Fibroblast of lung (primary cell): ENCODE measurements at regions not wholly inside any gene's neighbourhood (a gene's known extent, or its start where the extent isn't known, plus 50 kb on each side); places are given as distances from the start of the nearest gene placed in this dataset.
A peak's percentile ranks its signal among the peaks of the same experiment; 100 is the strongest.

ENCODE experiments used
- DNase-seq, 2 donors: peaks; one replicate each; pipeline versions ENCODE4 v3.0.0 to v3.0.0-alpha.2; 2010; ENCODE audit warnings: low read depth in 2 of 2
- H2AFZ ChIP-seq: 2 replicates; pipeline ENCODE4 v1.5.1; 2012; ENCODE audit warnings: low read length, control low read depth, inconsistent platforms
- H3K27ac ChIP-seq: 2 replicates; pipeline ENCODE4 v1.5.1; 2011; ENCODE audit warnings: low read length, control low read depth; ENCODE audit not compliant: insufficient read depth
- H3K27me3 ChIP-seq: 2 replicates; pipeline ENCODE4 v1.5.1; 2011; ENCODE audit warnings: mild to moderate bottlenecking, low read length; ENCODE audit not compliant: control insufficient read depth, insufficient read depth
- H3K36me3 ChIP-seq: 2 replicates; pipeline ENCODE4 v1.5.1; 2011; ENCODE audit warnings: low read length; ENCODE audit not compliant: control insufficient read depth, insufficient read depth
- H3K4me1 ChIP-seq: 2 replicates; pipeline ENCODE4 v1.5.1; 2011; ENCODE audit warnings: low read length; ENCODE audit not compliant: control insufficient read depth, insufficient read depth; ENCODE audit errors: extremely low read depth
- H3K4me2 ChIP-seq: 2 replicates; pipeline ENCODE4 v1.5.1; 2011; ENCODE audit warnings: low read length, control low read depth; ENCODE audit not compliant: insufficient read depth; ENCODE audit errors: extremely low read depth
- H3K4me3 ChIP-seq, 4 experiments: fragments of 200-600 bp in 1 of 4; sonication (generic) in 1 of 4; replicated peaks in 1 of 4; 2 replicates each; pipeline ENCODE4 v1.5.1; 2011 to 2016; ENCODE audit warnings: low read length in 4 of 4, low read depth in 3 of 4, mild to moderate bottlenecking in 3 of 4, control low read depth in 2 of 4, inconsistent platforms in 1 of 4, mixed read lengths in 1 of 4; ENCODE audit not compliant: insufficient read depth in 1 of 4; ENCODE audit errors: control extremely low read depth in 1 of 4
- H3K79me2 ChIP-seq: 2 replicates; pipeline ENCODE4 v1.5.1; 2012; ENCODE audit warnings: mild to moderate bottlenecking, low read length, inconsistent platforms; ENCODE audit not compliant: control insufficient read depth, insufficient read depth
- H3K9ac ChIP-seq: 2 replicates; pipeline ENCODE4 v1.5.1; 2011; ENCODE audit warnings: mild to moderate bottlenecking, low read length, control low read depth; ENCODE audit not compliant: insufficient read depth
- H3K9me3 ChIP-seq: 2 replicates; pipeline ENCODE4 v1.5.1; 2012; ENCODE audit warnings: low read depth, low read length; ENCODE audit not compliant: control insufficient read depth, insufficient read depth
- H4K20me1 ChIP-seq: 2 replicates; pipeline ENCODE4 v1.5.1; 2011; ENCODE audit warnings: low read length; ENCODE audit not compliant: control insufficient read depth, insufficient read depth; ENCODE audit errors: extremely low read depth
- EZH2 ChIP-seq: IDR thresholded peaks from 2 replicates; pipeline ENCODE4 v1.5.1; 2012; ENCODE audit warnings: low read length, control low read depth, mild to moderate bottlenecking; ENCODE audit errors: missing control alignments
- TF ChIP-seq, protein P1 (sequence below), 2 donors: IDR thresholded peaks in 1 of 2; conservative IDR thresholded peaks in 1 of 2; 1 replicate in 1 of 2; 2 replicates in 1 of 2; pipeline ENCODE4 v1.5.1; 2011 to 2012; ENCODE audit warnings: low read length in 2 of 2, control low read depth in 1 of 2, inconsistent platforms in 1 of 2, low read depth in 1 of 2, mild to moderate bottlenecking in 1 of 2

GRCh38 chr20:16942051-16942450 is 193.9 kb downstream of the OTOR start:
- TF ChIP-seq, protein P1, sequence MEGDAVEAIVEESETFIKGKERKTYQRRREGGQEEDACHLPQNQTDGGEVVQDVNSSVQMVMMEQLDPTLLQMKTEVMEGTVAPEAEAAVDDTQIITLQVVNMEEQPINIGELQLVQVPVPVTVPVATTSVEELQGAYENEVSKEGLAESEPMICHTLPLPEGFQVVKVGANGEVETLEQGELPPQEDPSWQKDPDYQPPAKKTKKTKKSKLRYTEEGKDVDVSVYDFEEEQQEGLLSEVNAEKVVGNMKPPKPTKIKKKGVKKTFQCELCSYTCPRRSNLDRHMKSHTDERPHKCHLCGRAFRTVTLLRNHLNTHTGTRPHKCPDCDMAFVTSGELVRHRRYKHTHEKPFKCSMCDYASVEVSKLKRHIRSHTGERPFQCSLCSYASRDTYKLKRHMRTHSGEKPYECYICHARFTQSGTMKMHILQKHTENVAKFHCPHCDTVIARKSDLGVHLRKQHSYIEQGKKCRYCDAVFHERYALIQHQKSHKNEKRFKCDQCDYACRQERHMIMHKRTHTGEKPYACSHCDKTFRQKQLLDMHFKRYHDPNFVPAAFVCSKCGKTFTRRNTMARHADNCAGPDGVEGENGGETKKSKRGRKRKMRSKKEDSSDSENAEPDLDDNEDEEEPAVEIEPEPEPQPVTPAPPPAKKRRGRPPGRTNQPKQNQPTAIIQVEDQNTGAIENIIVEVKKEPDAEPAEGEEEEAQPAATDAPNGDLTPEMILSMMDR (conservative IDR thresholded peaks at IDR 0.05 in 1 of 2, IDR thresholded peaks at IDR 0.05 in 1 of 2; ENCODE audit: low read depth in 1 of 2, low read length in 2 of 2): no peak
- TF ChIP-seq EZH2: no peak
- no peak overlapping the region for H3K27ac ChIP-seq
- H3K4me1 ChIP-seq: no peaks in the 10 kb centered on the region
- H3K4me3 ChIP-seq: no peak overlapping the region
- H3K27me3 ChIP-seq: no peaks in the 10 kb centered on the region
- H3K4me2 ChIP-seq: no peak overlapping the region
- no peaks in the 10 kb centered on the region for H3K9me3 ChIP-seq
- H3K9ac ChIP-seq: no peak overlapping the region
- H4K20me1 ChIP-seq: no peaks in the 10 kb centered on the region
- no peaks in the 10 kb centered on the region for H3K79me2 ChIP-seq
- H2AFZ ChIP-seq: no peak overlapping the region
- H3K36me3 ChIP-seq: no peaks in the 10 kb centered on the region
- no peak for DNase-seq

DNA sequence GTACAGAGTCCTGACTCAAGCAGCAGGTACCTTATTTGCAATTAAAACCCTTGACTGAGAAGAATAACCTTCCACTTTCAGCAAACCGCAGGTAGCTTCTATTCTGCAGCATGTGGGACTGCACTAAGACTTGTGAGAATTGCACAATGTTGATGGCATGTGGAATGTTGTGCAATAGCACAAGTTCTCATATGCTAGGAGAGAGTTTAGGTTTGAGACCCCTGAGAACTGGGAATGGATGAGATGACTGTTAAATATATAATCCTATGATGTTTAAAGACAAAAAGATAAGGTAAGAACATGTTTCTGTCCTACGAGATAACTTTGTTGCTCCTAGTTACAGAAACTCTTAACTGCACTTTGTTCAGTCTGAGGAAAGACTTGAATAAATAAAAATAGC is 194.6 kb downstream of the OTOR start:
- Histone ChIP-seq H3K9ac (no peak overlapping the region), H4K20me1 (no peaks in the 10 kb centered on the region), H3K4me1 (no peaks in the 10 kb centered on the region), H3K36me3 (no peaks in the 10 kb centered on the region), H2AFZ (no peak overlapping the region), H3K27me3 (no peaks in the 10 kb centered on the region), H3K9me3 (no peaks in the 10 kb centered on the region), H3K4me2 (no peak overlapping the region), H3K4me3 (no peak overlapping the region), H3K79me2 (no peaks in the 10 kb centered on the region), H3K27ac (no peak overlapping the region)
- DNase-seq: peak; percentile 5 to 66
- TF ChIP-seq, protein P1 (conservative IDR thresholded peaks at IDR 0.05 in 1 of 2, IDR thresholded peaks at IDR 0.05 in 1 of 2; ENCODE audit: low read depth in 1 of 2, low read length in 2 of 2): no peak

DNA sequence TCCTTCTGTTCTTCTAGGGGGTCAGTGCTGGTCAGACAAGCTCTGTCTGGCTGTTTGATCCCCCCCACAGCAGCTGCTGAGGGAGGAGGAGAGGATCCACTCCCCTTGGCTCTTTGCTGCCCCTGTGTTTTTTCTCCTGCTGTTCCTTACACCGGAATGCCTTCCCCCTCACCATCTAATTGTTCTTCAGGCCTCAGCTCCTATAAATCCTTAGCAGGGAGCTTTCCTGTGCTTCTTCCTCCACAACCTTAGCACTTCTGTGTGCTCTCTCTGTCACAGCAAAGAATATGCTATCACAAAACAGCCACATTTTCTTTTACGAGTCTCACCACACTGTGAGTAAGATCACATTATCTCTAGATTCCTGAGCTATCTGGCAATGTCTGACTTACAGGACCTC is 196.6 kb downstream of the OTOR start:
- H3K27me3 ChIP-seq: no peaks in the 10 kb centered on the region
- H3K4me3 ChIP-seq: no peak overlapping the region
- H3K4me1 ChIP-seq: no peaks in the 10 kb centered on the region
- no peaks in the 10 kb centered on the region for H3K36me3 ChIP-seq
- peak in 1 of 2 donors; percentile 67 for DNase-seq
- H3K4me2 ChIP-seq: no peak overlapping the region
- no peak overlapping the region for H3K9ac ChIP-seq
- H3K27ac ChIP-seq: no peak overlapping the region
- H3K9me3 ChIP-seq: no peaks in the 10 kb centered on the region
- H2AFZ ChIP-seq: no peak overlapping the region
- TF ChIP-seq EZH2: no peak
- TF ChIP-seq, protein P1 (conservative IDR thresholded peaks at IDR 0.05 in 1 of 2, IDR thresholded peaks at IDR 0.05 in 1 of 2; ENCODE audit: low read depth in 1 of 2, low read length in 2 of 2): no peak
- H3K79me2 ChIP-seq: no peaks in the 10 kb centered on the region
- H4K20me1 ChIP-seq: no peaks in the 10 kb centered on the region
